Nephron progenitor cell (in vitro differentiated cells): ENCODE measurements at regions not wholly inside any gene's neighbourhood (a gene's known extent, or its start where the extent isn't known, plus 50 kb on each side); places are given as distances from the start of the nearest gene placed in this dataset.

ENCODE experiments used
- DNase-seq: peaks from one replicate; pipeline ENCODE4 v3.0.0; 2021
- H3K27ac Mint-ChIP-seq: 2 replicates; pipeline ENCODE4 v1.8.0; 2021; ENCODE audit warnings: mild to moderate bottlenecking, moderate library complexity, mixed read lengths
- H3K27me3 Mint-ChIP-seq: 2 replicates; pipeline ENCODE4 v1.8.0; 2021; ENCODE audit warnings: mild to moderate bottlenecking, low read depth, mixed read lengths; ENCODE audit not compliant: poor library complexity
- H3K36me3 Mint-ChIP-seq: 2 replicates; pipeline ENCODE4 v1.8.0; 2021; ENCODE audit warnings: low read depth, mixed read lengths
- H3K4me1 Mint-ChIP-seq: 2 replicates; pipeline ENCODE4 v1.8.0; 2021; ENCODE audit warnings: mixed read lengths
- H3K4me3 Mint-ChIP-seq: 2 replicates; pipeline ENCODE4 v1.8.0; 2021; ENCODE audit warnings: mild to moderate bottlenecking, moderate library complexity, mixed read lengths
- H3K9me3 Mint-ChIP-seq: 2 replicates; pipeline ENCODE4 v1.8.0; 2021; ENCODE audit warnings: mild to moderate bottlenecking, moderate library complexity, mixed read lengths
- CTCF ChIP-seq: fragments of 200-600 bp; sonication (generic); IDR thresholded peaks from 2 replicates; pipeline ENCODE4 v1.5.0; 2021; ENCODE audit warnings: antibody characterized with exemption

- TF ChIP-seq CTCF: no peak
- H3K27ac Mint-ChIP-seq: peak overlapping the region; percentile 55
- no peak overlapping the region for H3K4me3 Mint-ChIP-seq
These were observed 690.7 kb upstream of the KLHL29 start for GRCh38 chr2:22694300-22694699.

GRCh38 chr2:22694856-22695255, 690.1 kb upstream of the KLHL29 start:
- Mint-ChIP-seq H3K27ac (peak overlapping the region; percentile 55), H3K4me1 (peaks cover 12% of the 10 kb centered on the region), H3K4me3 (no peak overlapping the region), H3K36me3 (no peaks in the 10 kb centered on the region), H3K9me3 (no peaks in the 10 kb centered on the region), H3K27me3 (peaks cover 13% of the 10 kb centered on the region)
- TF ChIP-seq CTCF: no peak
- DNase-seq: no peak

More at GRCh38 chr2:22694300-22694699, 690.7 kb upstream of the KLHL29 start:
- no peak for DNase-seq
- Mint-ChIP-seq H3K36me3 (no peaks in the 10 kb centered on the region), H3K4me1 (peaks cover 12% of the 10 kb centered on the region), H3K27me3 (peaks cover 13% of the 10 kb centered on the region), H3K9me3 (no peaks in the 10 kb centered on the region)

- Mint-ChIP-seq H3K36me3 (no peaks in the 10 kb centered on the region), H3K4me3 (no peak overlapping the region), H3K9me3 (no peaks in the 10 kb centered on the region), H3K4me1 (peaks cover 17% of the 10 kb centered on the region), H3K27me3 (peaks cover 4% of the 10 kb centered on the region), H3K27ac (no peak overlapping the region)
- no peak for TF ChIP-seq CTCF
- no peak for DNase-seq
These were observed 687.8 kb upstream of the KLHL29 start for GRCh38 chr2:22697054-22697788.

GRCh38 chr2:22701561-22702160, 683.3 kb upstream of the KLHL29 start:
- no peaks in the 10 kb centered on the region for H3K27me3 Mint-ChIP-seq
- no peak for DNase-seq
- H3K9me3 Mint-ChIP-seq: no peaks in the 10 kb centered on the region
- no peak for TF ChIP-seq CTCF
- H3K27ac Mint-ChIP-seq: no peak overlapping the region
- peaks cover 5% of the 10 kb centered on the region for H3K4me1 Mint-ChIP-seq
- H3K4me3 Mint-ChIP-seq: no peak overlapping the region
- no peaks in the 10 kb centered on the region for H3K36me3 Mint-ChIP-seq

GRCh38 chr2:22703286-22703920, 681.6 kb upstream of the KLHL29 start:
- no peaks in the 10 kb centered on the region for H3K27me3 Mint-ChIP-seq
- H3K4me1 Mint-ChIP-seq: peaks cover 5% of the 10 kb centered on the region
- no peaks in the 10 kb centered on the region for H3K9me3 Mint-ChIP-seq
- H3K4me3 Mint-ChIP-seq: no peak overlapping the region
- no peak for TF ChIP-seq CTCF
- no peak for DNase-seq
- H3K27ac Mint-ChIP-seq: no peak overlapping the region
- no peaks in the 10 kb centered on the region for H3K36me3 Mint-ChIP-seq
